ENCODE measurements at regions not wholly inside any gene's neighbourhood (a gene's known extent, or its start where the extent isn't known, plus 50 kb on each side); places are given as distances from the start of the nearest gene placed in this dataset.

DNA sequence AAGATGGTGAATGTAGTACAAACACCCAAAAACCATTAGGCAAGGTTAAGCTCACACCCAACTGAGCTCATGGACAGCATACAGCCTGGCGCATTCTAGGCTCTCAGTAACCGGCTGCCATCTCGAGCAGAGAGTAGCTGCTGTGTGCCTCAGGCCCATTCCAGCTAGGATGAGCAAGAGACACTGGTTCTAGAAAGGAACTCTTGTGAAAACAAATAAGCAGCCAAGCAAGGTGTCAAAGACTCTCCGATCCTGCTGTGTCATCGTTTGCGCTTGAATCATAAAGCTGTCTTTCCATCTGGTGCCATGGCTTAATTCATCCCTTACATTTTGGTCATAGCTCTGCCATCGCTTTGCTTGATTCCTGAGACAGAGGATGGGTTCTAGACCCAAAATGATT is 135.4 kb upstream of the MSX2 start:
- Histone ChIP-seq H4K20me1 (ENCODE audit: control insufficient read depth, insufficient read depth) (no peaks in the 10 kb centered on the region), H3K27ac (ENCODE audit: control insufficient read depth, insufficient read depth) (no peak overlapping the region), H3K27me3 (replicated peaks in 1 of 2; ENCODE audit: control insufficient read depth in 2 of 2, insufficient read depth in 2 of 2, low read length in 1 of 2) (no peaks in the 10 kb centered on the region; a peak in 1 of 4 replicates), H3K4me1 (ENCODE audit: control insufficient read depth, insufficient read depth, low read length) (no peaks in the 10 kb centered on the region), H3K9ac (ENCODE audit: control insufficient read depth, insufficient read depth, low read length) (no peak overlapping the region), H3K4me3 (no peak overlapping the region), H3K36me3 (ENCODE audit: control insufficient read depth in 2 of 2, insufficient read depth in 2 of 2, low read length in 1 of 2) (no peaks in the 10 kb centered on the region), H3K9me3 (replicated peaks; ENCODE audit: control insufficient read depth, insufficient read depth, low read length) (no peaks in the 10 kb centered on the region; the same call in 2 of the 3 replicates), H3K4me2 (ENCODE audit: control insufficient read depth, insufficient read depth) (no peak overlapping the region), H2AFZ (ENCODE audit: control insufficient read depth, low read depth, low read length) (no peak overlapping the region), H3K79me2 (ENCODE audit: control insufficient read depth, insufficient read depth, low read length) (no peaks in the 10 kb centered on the region)
- ChIA-PET RAD21 (ENCODE audit: unreplicated experiment) (no interaction called here), CTCF (no interaction called here), POLR2A (no interaction called here), SMC1A (ENCODE audit: uncharacterized antibody, unreplicated experiment) (interaction anchor here (0.7 kb wide), 3 partner anchors 9 to 20 kb away, joined by 3 read pairs; no protein-coding TSS in a partner anchor)
- intact Hi-C loops (cut with micrococcal nuclease; ENCODE audit: unreplicated experiment) = no loop called here
- in situ Hi-C loops (cut with MboI) = no loop called here
- ATAC-seq = no peak
- 67% methylated on average over 7 of the region's 7 CpGs for WGBS (ENCODE audit: insufficient coverage, insufficient replicate concordance, low lambda C conversion rate, missing lambda C conversion rate)
- TF ChIP-seq ZNF687 (IDR thresholded peaks at IDR 0.05) (no peak), EP300 (IDR thresholded peaks at IDR 0.05; ENCODE audit: borderline replicate concordance in 1 of 2, control insufficient read depth in 1 of 2, low read depth in 2 of 2, low read length in 2 of 2) (no peak)
- no peak for FAIRE-seq
- no TSS peak for BruUV-seq (replicated peaks)
- no peak for DNase-seq (ENCODE audit: low read depth, low spot score)

GRCh38 chr5:174589599-174589998 is 134.8 kb upstream of the MSX2 start:
- Histone ChIP-seq H3K79me2 (ENCODE audit: control insufficient read depth, insufficient read depth, low read length) (no peaks in the 10 kb centered on the region), H3K27me3 (replicated peaks in 1 of 2; ENCODE audit: control insufficient read depth in 2 of 2, insufficient read depth in 2 of 2, low read length in 1 of 2) (no peaks in the 10 kb centered on the region; a peak in 1 of 4 replicates), H4K20me1 (ENCODE audit: control insufficient read depth, insufficient read depth) (no peaks in the 10 kb centered on the region), H2AFZ (ENCODE audit: control insufficient read depth, low read depth, low read length) (no peak overlapping the region), H3K4me3 (no peak overlapping the region), H3K27ac (ENCODE audit: control insufficient read depth, insufficient read depth) (no peak overlapping the region), H3K9me3 (replicated peaks; ENCODE audit: control insufficient read depth, insufficient read depth, low read length) (no peaks in the 10 kb centered on the region; the same call in 2 of the 3 replicates), H3K9ac (ENCODE audit: control insufficient read depth, insufficient read depth, low read length) (no peak overlapping the region), H3K4me1 (ENCODE audit: control insufficient read depth, insufficient read depth, low read length) (no peaks in the 10 kb centered on the region), H3K36me3 (ENCODE audit: control insufficient read depth in 2 of 2, insufficient read depth in 2 of 2, low read length in 1 of 2) (no peaks in the 10 kb centered on the region), H3K4me2 (ENCODE audit: control insufficient read depth, insufficient read depth) (no peak overlapping the region)
- DNase-seq (ENCODE audit: low read depth, low spot score) (no peak), ATAC-seq (no peak), FAIRE-seq (no peak)
- in situ Hi-C loops (cut with MboI) = no loop called here
- RAD21 ChIA-PET (ENCODE audit: unreplicated experiment) = no interaction called here
- WGBS (ENCODE audit: insufficient coverage, insufficient replicate concordance, low lambda C conversion rate, missing lambda C conversion rate) = 9% methylated on average over 11 of the region's 11 CpGs
- SMC1A ChIA-PET (ENCODE audit: uncharacterized antibody, unreplicated experiment) = no interaction called here
- intact Hi-C loops (cut with micrococcal nuclease; ENCODE audit: unreplicated experiment) = no loop called here
- CTCF ChIA-PET = interaction anchor here (0.7 kb wide), 1 partner anchor 254 kb away, joined by 6 read pairs; no protein-coding TSS in a partner anchor
- no TSS peak for BruUV-seq (replicated peaks)
- POLR2A ChIA-PET = no interaction called here
- TF ChIP-seq, protein P1, sequence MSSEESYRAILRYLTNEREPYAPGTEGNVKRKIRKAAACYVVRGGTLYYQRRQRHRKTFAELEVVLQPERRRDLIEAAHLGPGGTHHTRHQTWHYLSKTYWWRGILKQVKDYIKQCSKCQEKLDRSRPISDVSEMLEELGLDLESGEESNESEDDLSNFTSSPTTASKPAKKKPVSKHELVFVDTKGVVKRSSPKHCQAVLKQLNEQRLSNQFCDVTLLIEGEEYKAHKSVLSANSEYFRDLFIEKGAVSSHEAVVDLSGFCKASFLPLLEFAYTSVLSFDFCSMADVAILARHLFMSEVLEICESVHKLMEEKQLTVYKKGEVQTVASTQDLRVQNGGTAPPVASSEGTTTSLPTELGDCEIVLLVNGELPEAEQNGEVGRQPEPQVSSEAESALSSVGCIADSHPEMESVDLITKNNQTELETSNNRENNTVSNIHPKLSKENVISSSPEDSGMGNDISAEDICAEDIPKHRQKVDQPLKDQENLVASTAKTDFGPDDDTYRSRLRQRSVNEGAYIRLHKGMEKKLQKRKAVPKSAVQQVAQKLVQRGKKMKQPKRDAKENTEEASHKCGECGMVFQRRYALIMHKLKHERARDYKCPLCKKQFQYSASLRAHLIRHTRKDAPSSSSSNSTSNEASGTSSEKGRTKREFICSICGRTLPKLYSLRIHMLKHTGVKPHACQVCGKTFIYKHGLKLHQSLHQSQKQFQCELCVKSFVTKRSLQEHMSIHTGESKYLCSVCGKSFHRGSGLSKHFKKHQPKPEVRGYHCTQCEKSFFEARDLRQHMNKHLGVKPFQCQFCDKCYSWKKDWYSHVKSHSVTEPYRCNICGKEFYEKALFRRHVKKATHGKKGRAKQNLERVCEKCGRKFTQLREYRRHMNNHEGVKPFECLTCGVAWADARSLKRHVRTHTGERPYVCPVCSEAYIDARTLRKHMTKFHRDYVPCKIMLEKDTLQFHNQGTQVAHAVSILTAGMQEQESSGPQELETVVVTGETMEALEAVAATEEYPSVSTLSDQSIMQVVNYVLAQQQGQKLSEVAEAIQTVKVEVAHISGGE (CRISPR knock-in tag; IDR thresholded peaks at IDR 0.05) = no peak
- no peak for TF ChIP-seq POLR2A (IDR thresholded peaks at IDR 0.05; ENCODE audit: low read depth, low read length)
- no peak for TF ChIP-seq ZBTB33 (IDR thresholded peaks at IDR 0.05)
- TF ChIP-seq IRF5 (IDR thresholded peaks at IDR 0.05; ENCODE audit: borderline replicate concordance) = no peak

Measured in GM12878 (cell line).